ENCODE measurements at regions not wholly inside any gene's neighbourhood (a gene's known extent, or its start where the extent isn't known, plus 50 kb on each side); places are given as distances from the start of the nearest gene placed in this dataset.

GRCh38 chr9:90975781-90976538 lies 174.3 kb downstream of the SYK start:
- no peak for TF ChIP-seq CTCF (conservative IDR thresholded peaks at IDR 0.05)
- no peak for TF ChIP-seq ZFX (IDR thresholded peaks at IDR 0.05)
